ENCODE measurements at regions not wholly inside any gene's neighbourhood (a gene's known extent, or its start where the extent isn't known, plus 50 kb on each side); places are given as distances from the start of the nearest gene placed in this dataset.

DNA sequence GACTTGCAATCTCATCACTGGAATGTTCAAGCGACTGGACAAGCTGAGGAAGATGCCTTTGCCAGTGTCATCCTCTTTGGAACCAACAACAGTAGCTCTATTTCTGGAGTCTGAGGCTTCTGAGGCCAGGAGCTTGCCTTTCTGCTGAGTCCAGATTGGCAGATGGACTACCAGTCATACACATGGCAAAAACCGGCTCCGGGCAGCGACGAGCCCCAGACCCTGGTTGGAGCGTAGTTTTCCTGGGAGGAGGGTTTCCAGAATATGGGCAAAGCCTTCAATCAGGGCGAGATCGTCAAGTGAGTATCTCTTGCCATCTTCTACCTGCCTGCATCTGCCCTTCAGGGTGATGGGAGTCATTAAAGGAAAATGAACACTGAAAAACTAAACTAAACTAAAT, 807.9 kb downstream of the C4orf33 start:
- Histone ChIP-seq H3K14ac (replicated peaks; ENCODE audit: low read depth, low read length) (no peak overlapping the region), H3K36me3 (ENCODE audit: control insufficient read depth, insufficient read depth, low read length) (no peaks in the 10 kb centered on the region), H3K79me1 (ENCODE audit: low read depth in 1 of 2, low read length in 2 of 2) (no peaks in the 10 kb centered on the region), H2BK15ac (ENCODE audit: low read depth, low read length) (no peak overlapping the region), H3K27me3 (ENCODE audit: control insufficient read depth, insufficient read depth, low read length) (no peaks in the 10 kb centered on the region), H3K4me1 (ENCODE audit: control insufficient read depth, insufficient read depth, low read length) (no peaks in the 10 kb centered on the region), H2AK5ac (ENCODE audit: low read depth, low read length) (no peak overlapping the region), H4K5ac (ENCODE audit: low read depth, low read length) (no peak overlapping the region), H3K27ac (ENCODE audit: insufficient read depth, low read length) (no peak overlapping the region), H2BK5ac (ENCODE audit: low read depth, low read length, poor library complexity, severe bottlenecking) (no peak overlapping the region), H4K8ac (ENCODE audit: low read depth in 2 of 2, low read length in 2 of 2) (no peak overlapping the region), H2AK9ac (replicated peaks; ENCODE audit: low read depth, low read length, poor library complexity) (no peak overlapping the region), H2BK20ac (ENCODE audit: low read depth, low read length) (no peak overlapping the region), H3K4me3 (ENCODE audit: insufficient read depth, low read depth, low read length) (no peak overlapping the region), H3K23ac (ENCODE audit: low read depth, low read length) (no peak overlapping the region), H3K4me2 (ENCODE audit: low read depth, low read length) (no peak overlapping the region), H3K9me1 (ENCODE audit: insufficient read depth, low read length) (no peaks in the 10 kb centered on the region), H2BK120ac (ENCODE audit: low read depth, low read length) (no peak overlapping the region), H3K9ac (ENCODE audit: low read depth, low read length) (no peak overlapping the region), H3K4ac (ENCODE audit: low read depth, low read length) (no peak overlapping the region), H4K91ac (ENCODE audit: insufficient read depth, low read depth, low read length) (no peak overlapping the region), H2AFZ (replicated peaks; ENCODE audit: low read length, poor library complexity) (no peak overlapping the region), H3K9me3 (ENCODE audit: control insufficient read depth, insufficient read depth, low read length) (peaks cover 23% of the 10 kb centered on the region), H3K18ac (ENCODE audit: low read depth, low read length) (no peak overlapping the region), H3K56ac (ENCODE audit: extremely low read depth, insufficient read depth, low read length) (no peak overlapping the region), H4K20me1 (ENCODE audit: insufficient read depth, low read length) (no peaks in the 10 kb centered on the region)
- DNase-seq (no peak), ATAC-seq (ENCODE audit: low read depth) (no peak)
- no TSS peak for BruUV-seq (replicated peaks)
- in situ Hi-C loops (cut with MboI; ENCODE audit: low sequenced_read_pairs), result no loop called here
- TF ChIP-seq USF2 (IDR thresholded peaks at IDR 0.05; ENCODE audit: low read depth, low read length) (no peak), RFX5 (IDR thresholded peaks at IDR 0.05; ENCODE audit: low read depth, low read length) (no peak), CHD1 (IDR thresholded peaks at IDR 0.05; ENCODE audit: low read depth, low read length) (no peak), MAZ (IDR thresholded peaks at IDR 0.05; ENCODE audit: borderline replicate concordance, low read depth, low read length) (no peak), FOS (IDR thresholded peaks at IDR 0.05; ENCODE audit: low read depth, low read length) (no peak), BHLHE40 (IDR thresholded peaks at IDR 0.05; ENCODE audit: low read depth, low read length) (no peak), CEBPB (IDR thresholded peaks at IDR 0.05; ENCODE audit: low read depth, low read length) (no peak), RAD21 (IDR thresholded peaks at IDR 0.05; ENCODE audit: low read length) (no peak), RCOR1 (IDR thresholded peaks at IDR 0.05; ENCODE audit: insufficient replicate concordance, low read length) (no peak), CTCF (conservative IDR thresholded peaks at IDR 0.05; ENCODE audit: low read depth, low read length) (no peak), NFE2L2 (IDR thresholded peaks at IDR 0.05; ENCODE audit: low read depth, low read length) (no peak), MAFK (IDR thresholded peaks at IDR 0.05; ENCODE audit: low read depth, low read length) (no peak), MXI1 (IDR thresholded peaks at IDR 0.05; ENCODE audit: borderline replicate concordance, low read depth, low read length) (no peak), POLR2A (IDR thresholded peaks at IDR 0.05; ENCODE audit: low read depth, low read length) (no peak), SMC3 (IDR thresholded peaks at IDR 0.05; ENCODE audit: low read depth, low read length) (no peak)
- TF ChIP-seq, protein P1, sequence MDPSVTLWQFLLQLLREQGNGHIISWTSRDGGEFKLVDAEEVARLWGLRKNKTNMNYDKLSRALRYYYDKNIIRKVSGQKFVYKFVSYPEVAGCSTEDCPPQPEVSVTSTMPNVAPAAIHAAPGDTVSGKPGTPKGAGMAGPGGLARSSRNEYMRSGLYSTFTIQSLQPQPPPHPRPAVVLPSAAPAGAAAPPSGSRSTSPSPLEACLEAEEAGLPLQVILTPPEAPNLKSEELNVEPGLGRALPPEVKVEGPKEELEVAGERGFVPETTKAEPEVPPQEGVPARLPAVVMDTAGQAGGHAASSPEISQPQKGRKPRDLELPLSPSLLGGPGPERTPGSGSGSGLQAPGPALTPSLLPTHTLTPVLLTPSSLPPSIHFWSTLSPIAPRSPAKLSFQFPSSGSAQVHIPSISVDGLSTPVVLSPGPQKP (IDR thresholded peaks at IDR 0.05; ENCODE audit: borderline replicate concordance, low read depth, low read length), result no peak
- intact Hi-C loops (cut with micrococcal nuclease), result no loop called here
- dilution Hi-C loops (cut with HindIII; ENCODE audit: low sequenced_read_pairs, unreplicated experiment), result no loop called here
- 43% methylated on average over 1 of the region's 8 CpGs; no CpG with 5 or more reads in 1 of the 2 experiments for WGBS, 2 experiments (ENCODE audit: extremely low coverage in 2 of 2, insufficient read length in 1 of 2)
- CTCF ChIA-PET, result no interaction called here
- POLR2A ChIA-PET (ENCODE audit: unreplicated experiment), result no interaction called here

All from IMR-90 (cell line).